ENCODE measurements at regions not wholly inside any gene's neighbourhood (a gene's known extent, or its start where the extent isn't known, plus 50 kb on each side); places are given as distances from the start of the nearest gene placed in this dataset.

DNA sequence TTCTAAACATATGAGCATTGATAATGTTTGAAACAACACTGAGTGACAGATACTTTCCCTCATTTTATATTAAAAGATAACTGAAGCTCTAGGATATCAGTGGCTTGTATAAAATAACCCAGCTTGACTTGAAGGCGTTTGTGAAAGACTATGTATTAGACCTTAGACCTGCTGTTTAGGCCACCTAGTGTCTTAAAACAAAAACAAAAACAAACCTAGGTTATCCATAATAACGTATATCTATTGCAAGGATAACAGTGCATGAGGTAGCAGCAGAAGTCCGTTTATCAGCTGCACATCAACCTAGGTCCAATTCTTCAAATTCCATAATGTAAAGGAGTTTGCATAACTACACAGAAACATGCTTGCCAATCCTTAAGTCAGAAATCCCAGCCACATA is 79.5 kb upstream of the MAP2 start:
- no peaks in the 10 kb centered on the region for H3K4me1 ChIP-seq (replicated peaks; ENCODE audit: insufficient read depth)
- no peak for DNase-seq
- H2AFZ ChIP-seq = no peak overlapping the region
- ChIA-PET CTCF (no interaction called here), POLR2A (ENCODE audit: unreplicated experiment) (no interaction called here)
- no peaks in the 10 kb centered on the region for H3K79me2 ChIP-seq (ENCODE audit: low read depth)
- no peak overlapping the region for H3K4me3 ChIP-seq
- no peak overlapping the region for H3K4me2 ChIP-seq
- no peaks in the 10 kb centered on the region for H4K20me1 ChIP-seq (ENCODE audit: insufficient read depth)
- H3K9me3 ChIP-seq (ENCODE audit: insufficient read depth, low read depth) = no peaks in the 10 kb centered on the region
- intact Hi-C loops (cut with micrococcal nuclease; ENCODE audit: unreplicated experiment) = loop anchor here (10.0 kb wide), 1 partner anchor 50 kb away; no protein-coding TSS in a partner anchor
- TF ChIP-seq, protein P1, sequence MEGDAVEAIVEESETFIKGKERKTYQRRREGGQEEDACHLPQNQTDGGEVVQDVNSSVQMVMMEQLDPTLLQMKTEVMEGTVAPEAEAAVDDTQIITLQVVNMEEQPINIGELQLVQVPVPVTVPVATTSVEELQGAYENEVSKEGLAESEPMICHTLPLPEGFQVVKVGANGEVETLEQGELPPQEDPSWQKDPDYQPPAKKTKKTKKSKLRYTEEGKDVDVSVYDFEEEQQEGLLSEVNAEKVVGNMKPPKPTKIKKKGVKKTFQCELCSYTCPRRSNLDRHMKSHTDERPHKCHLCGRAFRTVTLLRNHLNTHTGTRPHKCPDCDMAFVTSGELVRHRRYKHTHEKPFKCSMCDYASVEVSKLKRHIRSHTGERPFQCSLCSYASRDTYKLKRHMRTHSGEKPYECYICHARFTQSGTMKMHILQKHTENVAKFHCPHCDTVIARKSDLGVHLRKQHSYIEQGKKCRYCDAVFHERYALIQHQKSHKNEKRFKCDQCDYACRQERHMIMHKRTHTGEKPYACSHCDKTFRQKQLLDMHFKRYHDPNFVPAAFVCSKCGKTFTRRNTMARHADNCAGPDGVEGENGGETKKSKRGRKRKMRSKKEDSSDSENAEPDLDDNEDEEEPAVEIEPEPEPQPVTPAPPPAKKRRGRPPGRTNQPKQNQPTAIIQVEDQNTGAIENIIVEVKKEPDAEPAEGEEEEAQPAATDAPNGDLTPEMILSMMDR (conservative IDR thresholded peaks at IDR 0.05) = no peak
- TF ChIP-seq EZH2 (IDR thresholded peaks at IDR 0.05; ENCODE audit: low read depth) = no peak
- H3K36me3 ChIP-seq (ENCODE audit: low read depth) = no peaks in the 10 kb centered on the region
- H3K27ac ChIP-seq = no peak overlapping the region
- BruUV-seq (replicated peaks) = no TSS peak
- H3F3A ChIP-seq (ENCODE audit: insufficient read depth, low read depth) = no peaks in the 10 kb centered on the region
- no peaks in the 10 kb centered on the region for H3K9me2 ChIP-seq (ENCODE audit: insufficient read depth)
- no peaks in the 10 kb centered on the region for H3K27me3 ChIP-seq (ENCODE audit: insufficient read depth, low read depth)

DNA sequence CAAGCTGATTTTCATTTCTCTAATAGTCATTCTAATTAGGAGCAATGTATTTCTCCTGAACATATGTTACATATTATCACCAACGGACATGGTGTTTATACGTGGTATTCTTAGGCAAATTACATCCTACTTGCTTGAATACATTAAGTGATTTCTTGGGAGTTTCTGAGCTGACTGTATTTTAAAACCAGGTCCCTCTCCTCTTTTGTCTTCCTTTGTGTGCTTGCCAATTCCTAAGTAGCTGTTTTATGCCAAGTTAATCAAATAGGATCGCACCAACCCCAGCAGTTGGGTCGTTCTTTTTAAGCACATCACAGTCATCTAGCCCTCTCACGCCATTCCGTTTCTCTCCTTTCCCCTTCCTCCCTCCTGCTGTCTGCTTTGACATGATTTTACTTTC is 75.4 kb upstream of the MAP2 start:
- Histone ChIP-seq H3K4me3 (no peak overlapping the region), H3K4me1 (replicated peaks; ENCODE audit: insufficient read depth) (no peaks in the 10 kb centered on the region), H3K9me3 (ENCODE audit: insufficient read depth, low read depth) (no peaks in the 10 kb centered on the region), H3K27ac (no peak overlapping the region), H2AFZ (no peak overlapping the region), H3K79me2 (ENCODE audit: low read depth) (no peaks in the 10 kb centered on the region), H3K9me2 (ENCODE audit: insufficient read depth) (no peaks in the 10 kb centered on the region), H3K36me3 (ENCODE audit: low read depth) (no peaks in the 10 kb centered on the region), H3K4me2 (no peak overlapping the region), H3F3A (ENCODE audit: insufficient read depth, low read depth) (no peaks in the 10 kb centered on the region), H4K20me1 (ENCODE audit: insufficient read depth) (no peaks in the 10 kb centered on the region), H3K27me3 (ENCODE audit: insufficient read depth, low read depth) (no peaks in the 10 kb centered on the region)
- POLR2A ChIA-PET (ENCODE audit: unreplicated experiment) = no interaction called here
- intact Hi-C loops (cut with micrococcal nuclease; ENCODE audit: unreplicated experiment) = loop anchor here (10.0 kb wide), 1 partner anchor 46 kb away; no protein-coding TSS in a partner anchor
- no TSS peak for BruUV-seq (replicated peaks)
- DNase-seq = no peak
- CTCF ChIA-PET = no interaction called here
- TF ChIP-seq, protein P1 (conservative IDR thresholded peaks at IDR 0.05) = no peak
- TF ChIP-seq EZH2 (IDR thresholded peaks at IDR 0.05; ENCODE audit: low read depth) = no peak

DNA sequence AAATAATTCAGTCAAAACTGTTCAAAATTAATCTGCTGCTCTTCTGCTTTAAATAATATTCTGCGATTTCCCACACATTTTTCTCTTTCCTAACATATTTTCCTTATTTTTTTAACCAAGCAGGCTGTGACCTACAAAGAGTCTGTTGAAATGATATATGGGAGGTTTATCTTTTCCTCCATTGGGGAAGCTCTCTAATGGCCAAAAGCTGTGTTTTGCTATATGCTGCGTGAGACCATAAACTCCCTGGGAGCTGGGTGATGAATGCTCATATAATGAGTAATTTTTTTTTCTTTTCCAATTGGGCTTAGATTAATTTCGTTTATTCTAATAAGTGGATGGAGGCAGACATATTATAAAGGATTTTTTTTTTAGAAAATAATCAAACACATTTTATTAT is 72.2 kb upstream of the MAP2 start:
- Histone ChIP-seq H3F3A (ENCODE audit: insufficient read depth, low read depth) (no peaks in the 10 kb centered on the region), H3K4me1 (replicated peaks; ENCODE audit: insufficient read depth) (no peaks in the 10 kb centered on the region), H3K9me2 (ENCODE audit: insufficient read depth) (no peaks in the 10 kb centered on the region), H2AFZ (no peak overlapping the region), H3K36me3 (ENCODE audit: low read depth) (no peaks in the 10 kb centered on the region), H3K4me3 (no peak overlapping the region), H3K27ac (no peak overlapping the region), H3K9me3 (ENCODE audit: insufficient read depth, low read depth) (no peaks in the 10 kb centered on the region), H3K4me2 (no peak overlapping the region), H3K79me2 (ENCODE audit: low read depth) (no peaks in the 10 kb centered on the region), H4K20me1 (ENCODE audit: insufficient read depth) (no peaks in the 10 kb centered on the region), H3K27me3 (ENCODE audit: insufficient read depth, low read depth) (no peaks in the 10 kb centered on the region)
- ChIA-PET CTCF (no interaction called here), POLR2A (ENCODE audit: unreplicated experiment) (no interaction called here)
- intact Hi-C loops (cut with micrococcal nuclease; ENCODE audit: unreplicated experiment) = no loop called here
- TF ChIP-seq, protein P1 (conservative IDR thresholded peaks at IDR 0.05) = no peak
- TF ChIP-seq EZH2 (IDR thresholded peaks at IDR 0.05; ENCODE audit: low read depth) = no peak
- DNase-seq = no peak
- no TSS peak for BruUV-seq (replicated peaks)
